Stimulated activated CD8-positive, alpha-beta memory T cell treated with anti-CD3 and anti-CD28 coated beads, Interleukin-15, amount 100 ng/mL, for 4 hours (primary cell): ENCODE measurements at regions not wholly inside any gene's neighbourhood (a gene's known extent, or its start where the extent isn't known, plus 50 kb on each side); places are given as distances from the start of the nearest gene placed in this dataset.

Source experiments
- DNase-seq, 2 donors: peaks; one replicate each; pipeline ENCODE4 v3.0.0-alpha.2; 2020; ENCODE audit warnings: low read depth in 2 of 2

GRCh38 chr2:575030-575726, 102.0 kb downstream of the TMEM18 start:
- no peak for DNase-seq

DNA sequence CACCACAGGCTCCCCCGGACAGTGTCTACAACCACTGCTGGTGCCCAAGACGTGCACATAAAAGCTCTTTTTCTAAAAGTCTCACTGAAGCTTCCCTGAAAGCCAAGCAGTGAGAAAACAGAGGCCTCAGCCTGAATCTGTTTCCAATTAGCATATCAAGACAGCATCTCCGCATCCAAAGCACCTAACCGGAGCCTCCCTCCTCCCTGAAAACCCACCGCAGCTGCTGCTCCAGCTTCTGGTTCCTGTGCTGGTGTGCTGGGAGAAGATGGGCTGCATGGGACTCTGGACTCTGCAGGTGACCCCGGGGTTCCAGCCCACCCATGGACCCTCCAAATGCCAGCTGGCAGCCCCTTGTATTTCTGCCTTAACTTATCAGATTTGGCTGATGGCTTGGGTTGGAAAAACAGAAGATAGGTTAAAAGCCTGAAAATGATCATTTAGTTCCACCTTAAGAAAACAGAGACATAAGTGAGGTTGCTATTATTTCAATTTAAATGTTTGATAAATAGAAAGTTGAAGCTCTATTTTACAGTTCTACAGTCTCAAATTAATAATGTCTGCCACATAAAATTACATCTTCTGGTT, 103.3 kb downstream of the TMEM18 start:
- no peak for DNase-seq

DNA sequence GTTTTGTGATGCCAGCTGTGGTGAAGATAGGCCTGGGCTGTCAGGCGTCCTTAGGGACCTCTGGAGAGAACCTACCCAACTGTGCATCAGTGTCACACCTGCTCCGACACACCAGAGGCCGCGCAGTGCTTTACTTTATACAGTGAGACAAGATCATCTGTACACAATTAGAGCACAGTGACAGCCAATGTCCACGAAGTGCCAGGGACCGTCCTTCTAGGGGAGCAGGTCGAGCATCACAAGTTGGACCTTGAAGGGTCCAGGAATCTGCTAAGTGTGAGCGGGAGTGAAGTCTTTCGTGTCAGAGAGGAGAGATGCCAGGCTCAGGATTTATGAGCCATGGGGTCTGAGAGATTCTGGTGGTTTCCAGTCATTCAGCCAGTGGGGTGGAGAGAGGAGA, 104.2 kb downstream of the TMEM18 start:
- DNase-seq, result no peak

DNA sequence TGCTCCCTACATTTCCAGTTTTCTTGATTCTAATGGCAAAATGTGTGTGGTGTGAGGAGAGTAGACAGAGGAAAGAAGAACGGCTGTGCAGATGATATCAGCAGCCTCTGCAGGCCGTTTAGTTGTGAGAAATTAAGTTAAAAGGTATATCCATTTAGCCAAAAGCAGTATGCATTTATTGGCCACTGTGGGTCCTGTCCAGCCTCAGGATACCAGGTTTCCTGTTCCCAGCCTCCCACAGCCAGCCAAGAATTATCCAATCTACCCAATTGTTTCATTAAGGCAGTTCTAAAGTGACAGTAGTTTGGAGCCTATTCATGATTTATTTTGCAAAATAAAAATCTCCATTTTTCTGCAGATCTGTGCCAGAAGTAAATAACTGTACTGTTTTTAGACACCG, 107.5 kb downstream of the TMEM18 start:
- no peak for DNase-seq

DNA sequence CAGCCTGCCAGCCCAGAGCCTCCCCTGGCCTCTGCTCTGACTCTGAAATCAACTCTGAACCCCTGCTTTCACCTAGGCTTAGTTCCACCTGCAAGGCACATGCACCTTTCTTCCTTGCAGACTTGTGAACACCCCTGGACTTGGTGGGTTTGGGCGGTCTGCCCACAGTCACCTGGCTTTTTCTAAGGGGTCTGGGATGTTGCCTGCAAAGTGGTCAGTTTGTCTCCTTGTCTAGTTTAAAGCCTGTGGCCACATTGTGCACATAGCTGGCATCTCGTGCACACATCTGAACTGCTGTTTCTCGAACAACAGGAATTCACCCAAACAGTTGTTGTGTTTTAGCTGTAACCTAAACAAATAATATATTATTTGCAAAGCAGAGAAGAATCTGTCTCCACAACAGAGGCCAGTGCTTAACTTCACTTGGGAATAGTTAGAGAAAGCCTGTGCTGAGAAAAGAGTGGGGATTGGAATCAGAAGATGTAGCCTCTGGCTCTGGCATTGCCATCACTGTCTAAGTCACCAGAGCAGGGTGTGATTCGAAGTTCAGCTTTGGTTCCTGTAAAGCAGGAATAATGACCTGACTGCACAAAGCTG, 108.5 kb downstream of the TMEM18 start:
- no peak for DNase-seq

DNA sequence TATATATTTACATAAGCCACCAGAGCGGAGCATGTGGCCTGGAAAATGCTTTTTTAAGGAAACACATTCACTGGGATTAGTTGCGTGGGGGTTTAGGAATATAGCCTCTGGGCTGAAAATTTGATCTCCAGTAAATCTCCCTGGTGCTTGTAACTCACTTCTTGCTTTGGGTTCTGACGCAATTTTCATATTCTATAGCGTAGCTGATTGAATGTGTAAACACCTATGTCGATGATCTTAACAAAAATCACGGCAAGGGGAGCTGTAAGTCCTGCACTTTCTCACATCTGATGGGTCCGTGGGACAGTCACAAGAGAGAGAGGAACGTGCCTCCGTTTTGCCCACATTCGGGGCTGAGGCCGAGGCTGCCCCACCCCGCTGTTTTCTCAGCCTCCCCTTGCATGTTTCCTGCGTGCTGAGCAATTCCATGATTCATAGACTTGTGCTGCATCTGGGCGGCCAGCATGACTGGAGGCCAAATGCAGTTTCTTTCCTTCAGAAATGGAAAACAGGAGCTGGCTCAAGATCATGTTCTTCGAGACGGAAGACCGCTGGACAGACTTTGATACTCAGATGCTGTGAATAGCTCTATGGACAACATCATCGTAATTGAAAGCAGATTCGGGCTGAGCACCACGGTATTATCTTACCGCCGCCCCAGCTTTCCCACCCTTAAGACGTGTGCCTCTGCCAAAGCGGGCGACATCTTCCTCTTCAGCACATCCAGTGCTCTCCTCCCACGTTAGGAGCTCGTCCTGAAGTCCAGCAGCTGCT, 109.2 kb downstream of the TMEM18 start:
- DNase-seq, result no peak

- no peak for DNase-seq
Observed at GRCh38 chr2:567496-567864, 109.7 kb downstream of the TMEM18 start.

- DNase-seq, result no peak
Observed at GRCh38 chr2:566379-567313, 110.6 kb downstream of the TMEM18 start.

DNA sequence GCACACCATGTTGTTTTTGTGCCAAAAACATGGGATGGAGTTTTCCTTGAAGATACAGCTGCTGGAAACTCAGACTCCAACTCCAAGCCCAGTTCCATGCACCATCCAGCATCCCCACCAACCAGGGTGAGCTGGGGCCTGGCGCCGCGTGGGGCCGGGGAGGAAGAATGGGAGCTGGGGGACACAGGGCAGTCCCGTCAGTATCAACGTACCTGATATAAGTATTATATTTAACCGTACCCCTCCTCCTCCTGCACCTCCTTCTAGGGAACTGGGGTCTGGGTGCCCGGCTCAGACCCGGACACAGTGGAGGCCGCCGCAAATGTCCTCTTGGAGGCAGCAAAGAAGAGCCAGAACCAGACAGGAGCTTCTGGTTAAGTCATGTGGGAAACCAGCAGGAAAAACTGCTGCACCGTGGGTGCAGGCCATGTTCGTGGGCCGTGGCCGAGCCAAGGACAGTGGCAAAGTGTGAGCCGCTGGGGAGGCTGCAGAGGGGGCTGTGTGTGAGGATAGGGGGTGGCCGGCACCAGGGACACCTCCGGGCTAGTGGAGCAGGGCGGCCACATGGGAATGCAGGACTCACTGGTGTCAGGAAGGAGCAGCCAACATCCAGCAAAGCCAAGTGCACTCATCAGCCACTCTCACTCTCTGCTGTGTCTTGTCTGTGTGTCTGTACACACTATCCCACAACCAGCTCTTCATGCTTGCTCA, 112.6 kb downstream of the TMEM18 start:
- no peak for DNase-seq

DNA sequence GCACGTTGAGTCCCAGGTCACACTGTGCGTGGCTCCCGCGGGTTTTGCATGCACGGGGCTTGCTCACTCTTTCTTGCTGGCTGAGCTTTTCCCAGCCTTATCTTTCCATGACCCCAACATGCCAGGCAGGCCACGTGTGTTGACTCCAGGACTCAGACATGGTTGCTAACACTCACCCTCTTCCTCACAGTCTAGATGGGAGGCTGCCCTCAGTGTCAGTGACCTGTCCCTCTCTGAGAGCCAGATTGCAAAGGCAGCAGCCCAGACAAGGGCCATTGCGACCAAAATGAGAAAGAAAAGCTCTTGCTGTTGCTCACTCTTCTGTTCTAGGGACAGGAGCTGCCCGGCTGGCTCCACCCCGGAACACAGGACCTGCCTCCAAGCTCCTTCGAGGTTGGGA, 113.7 kb downstream of the TMEM18 start:
- DNase-seq, result no peak

DNA sequence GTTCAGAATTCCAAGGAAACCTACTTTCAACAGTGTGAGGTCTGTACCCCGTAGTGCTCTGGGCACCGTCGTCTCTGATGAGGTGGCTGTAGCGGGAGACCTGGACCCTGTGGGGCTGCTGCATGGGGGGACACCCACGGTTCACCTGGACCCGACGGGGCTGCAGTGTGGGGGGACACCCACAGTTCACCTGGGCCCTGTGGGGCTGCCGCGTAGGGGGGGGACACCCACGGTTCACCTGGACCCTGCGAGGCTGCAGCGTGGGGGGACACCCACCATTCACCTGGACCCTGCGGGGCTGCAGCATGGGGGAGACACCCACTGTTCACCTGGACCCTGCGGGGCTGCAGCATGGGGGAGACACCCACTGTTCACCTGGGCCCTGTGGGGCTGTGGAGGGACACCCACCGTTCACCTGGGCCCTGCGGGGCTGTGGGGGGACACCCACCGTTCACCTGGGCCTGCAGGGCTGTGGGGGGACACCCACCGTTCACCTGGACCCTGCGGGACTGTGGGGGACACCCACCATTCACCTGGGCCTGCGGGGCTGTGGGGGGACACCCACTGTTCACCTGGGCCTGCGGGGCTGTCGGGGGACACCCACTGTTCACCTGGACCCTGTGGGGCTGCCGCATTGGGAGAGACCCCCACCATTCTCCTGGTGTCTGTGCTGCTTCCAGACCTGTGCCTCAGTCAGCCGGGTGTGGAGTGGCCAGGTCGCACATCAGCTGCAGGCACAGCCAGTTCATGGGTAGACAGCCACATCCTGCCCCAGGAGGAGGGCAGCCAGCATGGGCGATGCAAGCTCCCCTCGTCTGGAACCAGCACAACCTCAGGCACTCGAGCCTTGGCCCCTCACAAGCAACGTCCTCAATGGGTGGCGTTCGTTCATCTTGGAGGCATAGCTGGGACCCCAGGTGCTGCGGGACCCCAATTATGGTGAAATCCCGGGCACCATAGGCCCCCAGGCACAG, 114.5 kb downstream of the TMEM18 start:
- DNase-seq, result no peak

GRCh38 chr2:558879-559278, 118.3 kb downstream of the TMEM18 start:
- no peak for DNase-seq

GRCh38 chr2:558302-558642, 118.9 kb downstream of the TMEM18 start:
- DNase-seq, result no peak

DNA sequence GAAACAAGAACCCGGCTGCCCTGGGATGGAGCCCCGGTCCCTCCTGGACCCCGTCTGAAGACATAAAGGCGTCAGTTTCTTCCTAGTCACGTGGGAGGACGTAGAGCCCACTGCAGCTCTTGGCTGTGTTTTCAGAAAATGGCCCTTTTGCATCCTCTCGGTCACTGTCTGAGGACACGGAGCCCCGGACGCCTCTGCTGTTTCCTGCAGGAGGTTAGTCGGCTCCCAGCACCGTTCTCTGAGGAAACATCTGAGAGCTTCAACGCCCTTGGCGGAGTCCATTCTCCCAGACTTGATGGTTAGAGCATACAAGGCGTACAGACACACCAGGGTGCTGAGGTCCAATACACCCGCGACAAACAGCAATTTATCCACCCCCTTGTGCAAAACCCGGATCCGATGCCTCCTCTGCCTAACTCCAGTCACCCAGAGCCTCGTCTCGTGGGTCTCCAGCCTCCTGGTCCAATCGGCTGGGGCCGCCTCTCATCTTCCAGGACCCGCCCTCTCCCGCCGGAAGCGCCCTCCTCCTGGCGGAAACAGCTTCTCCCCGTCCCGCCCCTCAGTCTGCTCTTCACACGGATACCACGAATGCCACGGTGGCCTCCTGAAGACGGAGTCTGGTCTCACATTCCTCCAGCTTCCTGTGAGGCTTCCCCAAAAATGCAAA, 119.4 kb downstream of the TMEM18 start:
- DNase-seq, result no peak

GRCh38 chr2:556485-556884, 120.7 kb downstream of the TMEM18 start:
- no peak for DNase-seq

GRCh38 chr2:555164-555922, 121.9 kb downstream of the TMEM18 start:
- DNase-seq, result no peak

DNA sequence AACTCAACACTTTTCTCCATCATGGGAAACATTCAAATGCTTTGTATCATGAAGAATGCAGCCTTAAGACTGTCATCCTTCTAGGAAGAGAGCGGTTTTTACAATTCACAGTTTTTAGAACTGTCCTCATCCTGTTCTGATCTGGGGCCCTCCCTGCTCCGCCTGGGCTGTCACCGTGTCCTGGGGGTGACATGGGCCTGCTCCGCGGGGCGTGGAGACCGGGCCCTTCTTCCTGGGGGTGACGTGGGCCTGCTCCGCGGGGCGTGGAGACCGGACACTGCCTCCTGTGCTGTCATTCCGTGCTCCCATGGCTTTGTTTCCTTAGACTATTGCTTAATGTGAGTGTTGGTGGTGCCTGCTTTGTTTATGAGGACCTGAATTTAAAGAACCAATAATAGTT, 122.8 kb downstream of the TMEM18 start:
- DNase-seq, result no peak

- no peak for DNase-seq
Observed at GRCh38 chr2:552906-553305, 124.3 kb downstream of the TMEM18 start.

DNA sequence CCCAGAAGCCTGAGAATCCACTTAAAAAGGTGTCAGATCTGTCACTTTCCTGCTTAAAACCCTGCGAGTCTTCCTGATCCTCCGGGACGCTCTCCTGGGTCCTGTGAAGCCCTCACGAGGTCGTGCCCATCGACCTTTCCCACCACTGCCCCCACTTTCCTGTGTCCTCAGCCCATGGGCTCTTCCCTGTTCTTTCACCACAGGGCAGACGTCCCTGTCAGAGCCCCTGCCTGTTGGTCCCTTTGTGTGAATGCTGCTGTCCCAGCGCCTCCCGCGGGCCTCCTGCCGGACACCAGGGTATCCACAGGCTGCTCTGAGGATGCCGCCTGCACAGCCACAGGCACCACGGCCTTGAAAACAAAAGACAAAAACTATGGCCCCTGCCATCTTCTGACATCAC, 125.6 kb downstream of the TMEM18 start:
- DNase-seq, result no peak
